Epidermal melanocyte (primary cell): ENCODE measurements at regions not wholly inside any gene's neighbourhood (a gene's known extent, or its start where the extent isn't known, plus 50 kb on each side); places are given as distances from the start of the nearest gene placed in this dataset.
"Not testable (repeated sequence)": the region's sequence is repeated elsewhere in the genome, so short reads cannot be mapped to it uniquely, and the experiment has no call there.

ENCODE experiments used
- DNase-seq: peaks from one replicate; pipeline ENCODE4 v3.0.0; 2011; ENCODE audit warnings: low spot score; ENCODE audit not compliant: insufficient read length

GRCh38 chr6:144475411-144475810 lies 190.3 kb downstream of the UTRN start:
- DNase-seq: no peak

DNA sequence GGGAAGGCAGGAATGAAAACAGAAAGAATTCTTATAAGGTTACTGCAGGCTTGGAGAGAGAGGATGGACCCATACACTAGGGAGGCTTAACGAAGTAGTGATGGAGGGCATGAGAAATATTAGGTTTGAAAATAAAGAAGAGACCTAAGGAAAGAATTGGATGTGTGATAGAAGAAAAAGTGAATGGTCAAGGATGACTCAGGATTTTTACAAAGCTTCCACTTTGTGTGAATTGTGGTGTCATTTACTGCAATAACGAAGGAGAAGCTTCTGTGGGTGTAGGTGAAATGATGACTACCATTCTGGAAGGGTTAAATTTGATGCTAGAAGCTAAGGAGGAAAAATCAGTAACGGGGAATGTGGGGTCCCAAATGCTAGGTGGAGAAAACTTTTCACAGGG lies 191.2 kb downstream of the UTRN start:
- DNase-seq: no peak

DNA sequence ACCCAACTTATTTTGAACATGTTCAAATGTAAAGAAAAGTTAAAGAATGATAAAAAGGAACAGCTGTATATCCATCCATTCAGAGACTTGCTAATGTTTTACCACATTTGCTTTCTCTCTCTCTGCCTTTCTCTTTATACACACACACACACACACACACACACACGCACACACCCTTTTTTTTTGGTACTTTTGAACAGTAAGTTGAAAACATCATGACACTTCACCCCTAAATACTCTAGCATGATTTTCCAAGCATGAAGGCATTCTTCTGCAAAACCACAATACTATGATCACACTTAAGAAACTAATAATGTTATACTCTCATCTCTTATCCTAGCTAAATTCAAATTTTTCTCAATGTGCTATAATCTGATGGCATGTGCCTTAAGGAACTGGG lies 192.3 kb downstream of the UTRN start:
- DNase-seq: no peak

DNA sequence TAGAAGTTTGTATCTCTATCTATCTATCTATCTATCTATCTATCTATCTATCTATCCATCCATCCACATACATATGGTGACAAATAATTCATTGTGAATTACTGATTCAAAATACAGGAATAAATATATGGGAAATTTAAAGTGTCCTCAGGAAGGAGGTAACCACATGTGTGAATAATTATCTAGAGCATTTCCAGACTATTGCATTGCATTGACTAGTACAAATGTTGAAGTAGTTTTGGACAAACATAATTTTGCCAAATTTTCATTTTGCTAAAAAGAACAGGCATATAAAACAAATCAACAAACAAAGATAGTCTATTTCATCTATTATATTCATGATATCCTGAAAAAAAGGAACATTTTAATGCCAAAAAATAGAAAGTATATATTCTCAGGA lies 192.7 kb downstream of the UTRN start:
- no peak for DNase-seq

GRCh38 chr6:144478483-144478882 lies 193.3 kb downstream of the UTRN start:
- no peak for DNase-seq

DNA sequence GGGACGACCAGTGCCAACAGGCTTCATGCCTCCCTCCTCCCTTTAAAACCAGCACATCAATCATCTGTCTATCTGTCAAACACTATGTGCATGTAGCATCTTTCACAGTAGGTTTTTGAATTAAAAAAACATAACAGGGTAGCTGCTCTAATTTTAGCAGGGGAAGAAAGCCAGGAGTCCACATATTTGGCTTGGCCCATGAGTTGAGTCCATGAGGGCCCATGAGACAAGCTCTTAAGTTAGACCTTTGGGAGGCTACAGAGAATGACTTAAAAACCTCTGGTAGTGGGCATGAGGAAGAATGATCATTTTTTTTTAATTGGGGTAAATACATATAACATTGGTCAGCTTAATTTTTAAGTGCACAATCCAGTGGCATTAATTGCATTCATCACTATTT lies 194.9 kb downstream of the UTRN start:
- DNase-seq: no peak

GRCh38 chr6:144480473-144480872 lies 195.3 kb downstream of the UTRN start:
- DNase-seq: no peak

DNA sequence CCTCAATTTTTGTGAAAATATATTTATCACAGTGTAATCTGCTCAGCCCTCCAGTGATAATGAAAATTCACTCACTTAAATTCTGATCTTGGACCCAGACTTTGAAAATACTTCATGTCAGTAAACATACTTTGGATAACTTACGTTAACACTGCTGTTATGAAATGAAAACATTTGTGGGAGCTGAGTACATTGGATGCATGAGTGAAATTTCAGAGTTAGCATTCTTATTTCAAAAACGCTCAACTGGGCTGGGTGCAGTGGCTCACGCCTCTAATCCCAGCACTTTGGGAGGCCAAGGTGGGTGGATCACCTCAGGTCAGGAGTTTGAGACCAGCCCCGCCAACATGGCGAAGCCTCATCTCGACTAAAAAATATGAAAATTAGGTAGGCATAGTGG lies 196.4 kb downstream of the UTRN start:
- no peak for DNase-seq

- DNase-seq: peak; percentile 76
Observed at GRCh38 chr6:144482142-144482541, 197.0 kb downstream of the UTRN start.

DNA sequence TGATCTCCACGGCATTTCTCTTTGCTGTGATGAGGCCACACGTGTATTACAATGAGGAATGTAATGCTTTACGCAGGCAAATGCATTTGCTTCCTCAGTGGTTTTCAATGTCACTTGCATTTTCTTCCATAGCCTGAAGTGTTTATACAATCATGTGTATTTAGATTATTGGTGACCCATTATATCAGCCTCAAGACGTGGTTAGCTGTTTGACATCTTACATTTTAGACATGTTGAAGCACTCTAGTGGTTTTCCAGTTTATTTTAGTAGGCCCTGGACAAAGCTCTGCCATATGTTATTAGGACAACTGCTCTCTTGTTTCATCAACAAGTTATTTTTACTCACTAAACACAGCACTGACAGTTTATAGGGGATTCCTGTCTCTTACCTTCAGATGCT lies 200.4 kb downstream of the UTRN start:
- DNase-seq: no peak

- DNase-seq: no peak
Observed at GRCh38 chr6:144488590-144488989, 203.5 kb downstream of the UTRN start.

DNA sequence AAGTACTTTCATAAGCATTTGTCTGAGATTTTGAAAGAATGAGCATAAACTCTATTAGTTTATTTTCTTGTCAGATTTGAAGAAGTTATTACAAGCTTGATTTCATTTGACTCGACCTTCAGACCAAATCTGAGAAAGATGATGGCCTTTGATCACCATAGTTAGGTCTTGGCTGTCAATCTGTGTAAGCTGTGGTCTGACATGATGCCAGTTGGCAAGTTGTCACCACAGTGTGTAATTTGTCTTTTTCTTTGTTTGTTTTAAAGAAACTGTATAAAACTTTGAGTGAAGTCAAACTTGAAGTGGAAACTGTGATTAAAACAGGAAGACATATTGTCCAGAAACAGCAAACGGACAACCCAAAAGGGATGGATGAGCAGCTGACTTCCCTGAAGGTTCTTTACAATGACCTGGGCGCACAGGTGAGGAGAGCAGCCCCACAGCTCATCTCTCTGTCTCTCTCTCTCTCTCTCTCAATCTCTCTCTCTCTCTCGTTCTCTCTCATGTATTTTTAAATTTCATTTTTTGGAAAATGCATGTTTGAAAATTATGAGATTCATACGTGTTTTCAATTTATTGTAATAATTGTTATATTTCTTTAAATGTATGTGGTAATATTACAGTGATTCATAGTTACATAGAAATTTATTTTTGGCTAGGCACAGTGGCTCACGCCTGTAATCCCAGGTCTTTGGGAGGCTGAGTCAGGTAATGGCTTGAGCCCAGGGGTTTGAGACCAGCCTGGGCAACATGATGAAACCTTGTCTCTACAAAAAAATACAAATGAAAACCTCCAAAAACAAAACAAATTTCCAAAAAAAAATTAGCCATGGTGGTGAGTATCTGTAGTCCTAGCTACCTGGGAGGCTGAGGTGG lies 208.1 kb downstream of the UTRN start:
- no peak for DNase-seq

- DNase-seq: not testable (repeated sequence)
Observed at GRCh38 chr6:144495076-144495475, 209.9 kb downstream of the UTRN start.

DNA sequence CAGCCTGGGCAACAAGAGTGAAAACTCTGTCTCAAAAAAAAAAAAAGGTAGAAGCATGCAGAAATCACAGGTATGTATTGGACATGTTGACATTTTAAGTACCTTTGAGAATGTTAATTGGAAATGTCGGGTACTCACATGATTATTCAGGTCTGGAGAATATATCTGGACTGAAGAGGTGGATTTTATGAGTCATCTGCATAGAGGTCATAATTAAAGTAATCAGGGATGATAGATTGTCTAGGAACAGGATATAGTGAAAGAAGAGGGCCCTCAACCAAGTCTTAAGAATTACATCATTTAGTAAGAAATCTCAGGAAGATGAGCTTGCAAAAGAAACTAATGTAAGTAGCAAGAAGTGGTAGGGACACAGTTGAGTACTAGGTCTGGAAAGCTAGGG lies 212.5 kb downstream of the UTRN start:
- DNase-seq: no peak

GRCh38 chr6:144500892-144501291 lies 215.8 kb downstream of the UTRN start:
- no peak for DNase-seq

DNA sequence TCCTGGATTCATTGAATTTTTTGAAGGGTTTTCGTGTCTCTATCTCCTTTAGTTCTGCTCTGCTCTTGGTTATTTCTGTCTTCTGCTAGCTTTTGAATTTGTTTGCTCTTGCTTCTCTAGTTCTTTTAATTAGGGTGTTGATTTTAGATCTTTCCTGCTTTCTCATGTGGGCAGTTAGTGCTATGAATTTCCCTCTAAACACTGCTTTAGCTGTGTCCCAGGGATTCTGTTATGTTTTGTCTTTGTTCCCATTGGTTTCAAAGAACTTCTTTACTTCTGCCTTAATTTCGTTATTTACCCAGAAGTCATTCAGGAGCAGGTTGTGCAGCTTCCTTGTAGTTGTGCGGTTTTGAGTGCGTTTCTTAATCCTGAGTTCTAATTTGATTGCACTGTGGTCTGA lies 220.1 kb downstream of the UTRN start:
- DNase-seq: not testable (repeated sequence)

GRCh38 chr6:144506051-144506450 lies 220.9 kb downstream of the UTRN start:
- DNase-seq: not testable (repeated sequence)

DNA sequence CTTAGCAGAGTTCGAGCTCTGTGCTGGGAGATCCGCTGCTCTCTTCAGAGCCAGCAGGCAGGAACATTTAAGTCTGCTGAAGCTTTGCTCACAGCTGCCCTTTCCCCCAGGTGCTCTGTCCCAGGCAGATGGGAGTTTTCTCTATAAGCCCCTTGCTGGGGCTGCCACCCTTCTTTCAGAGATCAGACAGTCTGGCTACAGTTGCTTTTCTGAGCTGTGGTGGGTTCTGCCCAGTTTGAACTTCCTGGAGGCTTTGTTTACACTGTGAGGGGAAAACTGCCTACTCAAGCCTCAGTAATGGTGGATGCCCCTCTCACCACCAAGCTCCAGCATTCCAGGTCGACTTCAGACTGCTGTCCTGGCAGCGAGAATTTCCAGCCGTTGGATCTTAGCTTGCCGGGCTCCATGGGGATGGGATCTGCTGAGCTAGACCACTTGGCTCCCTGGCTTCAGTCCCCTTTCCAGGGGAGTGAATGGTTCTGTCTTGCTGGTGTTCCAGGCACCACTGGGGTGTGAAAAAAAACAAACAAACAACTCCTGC lies 222.7 kb downstream of the UTRN start:
- not testable (repeated sequence) for DNase-seq

GRCh38 chr6:144510859-144511258 lies 225.7 kb downstream of the UTRN start:
- DNase-seq: no peak

DNA sequence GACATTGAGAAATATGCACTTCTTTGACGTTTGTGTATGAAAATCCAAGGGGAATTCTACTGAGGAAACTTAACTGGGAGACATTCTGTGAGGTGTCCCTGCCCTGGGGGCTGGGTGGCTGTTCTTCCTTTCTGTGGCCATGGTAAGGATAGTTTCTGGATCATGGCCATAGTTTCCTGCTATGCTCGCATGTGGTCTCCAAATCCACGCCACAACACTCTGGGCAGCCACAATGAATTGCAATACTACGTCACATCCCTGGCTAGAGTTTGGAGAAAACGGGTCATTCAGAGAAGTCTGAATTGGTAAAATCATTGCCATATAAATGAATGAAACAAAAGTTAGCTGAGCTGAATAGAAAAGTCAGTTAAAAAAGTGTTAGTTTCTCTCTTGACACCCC lies 230.6 kb downstream of the UTRN start:
- no peak for DNase-seq

DNA sequence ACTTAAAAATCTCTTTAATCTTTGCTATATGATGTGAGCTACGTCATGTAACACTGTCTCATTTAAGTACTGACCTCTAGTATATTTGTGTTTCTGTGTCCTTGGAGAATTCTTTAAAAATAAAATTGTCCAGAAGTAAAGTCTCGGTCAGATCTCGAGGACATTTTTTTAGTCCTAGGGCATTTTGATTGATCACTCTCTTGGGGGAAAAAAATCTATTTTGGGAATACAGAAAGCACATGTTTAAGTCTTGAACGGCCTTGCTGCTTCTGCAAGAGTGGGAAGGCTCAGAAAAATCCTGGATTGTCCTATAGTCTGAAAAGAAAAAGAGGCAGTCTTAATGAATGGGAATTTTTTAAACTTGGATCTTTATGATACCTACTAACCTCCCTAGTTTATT lies 234.3 kb downstream of the UTRN start:
- DNase-seq: no peak

- no peak for DNase-seq
Observed at GRCh38 chr6:144528743-144529425, 243.7 kb downstream of the UTRN start.

GRCh38 chr6:144530118-144530517 lies 245.0 kb downstream of the UTRN start:
- no peak for DNase-seq
